NCI-H1694 treated with DMSO at 0.1 percent for 48 hours (cell line): ENCODE measurements at regions not wholly inside any gene's neighbourhood (a gene's known extent, or its start where the extent isn't known, plus 50 kb on each side); places are given as distances from the start of the nearest gene placed in this dataset.
"Not testable (repeated sequence)": the region's sequence is repeated elsewhere in the genome, so short reads cannot be mapped to it uniquely, and the experiment has no call there.

Experiments used
- DNase-seq: peaks from one replicate; lab custom pipeline; 2025; lab: John Stamatoyannopoulos, UW

GRCh38 chr12:25424211-25424731, 128.8 kb downstream of the LMNTD1 start:
- no peak for DNase-seq

- DNase-seq: no peak
These were observed 129.6 kb downstream of the LMNTD1 start for GRCh38 chr12:25423355-25424050.

GRCh38 chr12:25422241-25422640, 130.8 kb downstream of the LMNTD1 start:
- DNase-seq: no peak

- no peak for DNase-seq
These were observed 131.4 kb downstream of the LMNTD1 start for GRCh38 chr12:25421651-25422167.

GRCh38 chr12:25420116-25420515, 133.0 kb downstream of the LMNTD1 start:
- DNase-seq: no peak

- no peak for DNase-seq
These were observed 133.5 kb downstream of the LMNTD1 start for GRCh38 chr12:25419595-25419994.

GRCh38 chr12:25417071-25417470, 136.0 kb downstream of the LMNTD1 start:
- DNase-seq: no peak

GRCh38 chr12:25416516-25416915, 136.6 kb downstream of the LMNTD1 start:
- no peak for DNase-seq

GRCh38 chr12:25415004-25415403, 138.1 kb downstream of the LMNTD1 start:
- no peak for DNase-seq

GRCh38 chr12:25412735-25413134, 140.3 kb downstream of the LMNTD1 start:
- DNase-seq: no peak

GRCh38 chr12:25404955-25405354, 148.1 kb downstream of the LMNTD1 start:
- DNase-seq: no peak

GRCh38 chr12:25401547-25402345, 151.0 kb upstream of the KRAS start:
- DNase-seq: no peak

GRCh38 chr12:25397001-25397400, 146.3 kb upstream of the KRAS start:
- no peak for DNase-seq

GRCh38 chr12:25395227-25395626, 144.5 kb upstream of the KRAS start:
- DNase-seq: no peak

- not testable (repeated sequence) for DNase-seq
These were observed 144.0 kb upstream of the KRAS start for GRCh38 chr12:25394775-25395174.

- DNase-seq: no peak
These were observed 143.3 kb upstream of the KRAS start for GRCh38 chr12:25394025-25394424.

GRCh38 chr12:25391346-25391745, 140.6 kb upstream of the KRAS start:
- DNase-seq: not testable (repeated sequence)

GRCh38 chr12:25388183-25388582, 137.5 kb upstream of the KRAS start:
- no peak for DNase-seq

GRCh38 chr12:25387732-25388050, 137.0 kb upstream of the KRAS start:
- no peak for DNase-seq

- DNase-seq: peak; percentile 89
These were observed 136.4 kb upstream of the KRAS start for GRCh38 chr12:25386831-25387731.

GRCh38 chr12:25384893-25385248, 134.1 kb upstream of the KRAS start:
- DNase-seq: no peak
